Esophagus squamous epithelium (tissue), 4 donors: ENCODE measurements at regions not wholly inside any gene's neighbourhood (a gene's known extent, or its start where the extent isn't known, plus 50 kb on each side); places are given as distances from the start of the nearest gene placed in this dataset.

Source experiments
- CTCF ChIP-seq, 6 experiments: fragments of 450-650 bp in 4 of 6; fragments of 200-600 bp in 2 of 6; sonication (generic) in 2 of 6; IDR thresholded peaks; one replicate each; pipeline ENCODE4 v1.5.1; 2016 to 2019; ENCODE audit warnings: antibody characterized with exemption in 6 of 6, mild to moderate bottlenecking in 4 of 6, moderate library complexity in 4 of 6
- POLR2A ChIP-seq, 4 donors: fragments of 450-650 bp; IDR thresholded peaks; one replicate each; pipeline ENCODE4 v1.6.1; 2017; ENCODE audit warnings: antibody characterized with exemption in 4 of 4, mild to moderate bottlenecking in 4 of 4, moderate library complexity in 3 of 4

- no peak for TF ChIP-seq CTCF (IDR thresholded peaks at IDR 0.05)
- no peak for TF ChIP-seq POLR2A (IDR thresholded peaks at IDR 0.05)
Observed at GRCh38 chr7:42494199-42494710, 257.2 kb upstream of the GLI3 start.
